ENCODE measurements at regions not wholly inside any gene's neighbourhood (a gene's known extent, or its start where the extent isn't known, plus 50 kb on each side); places are given as distances from the start of the nearest gene placed in this dataset.

GRCh38 chr13:75934889-75935288 lies 298.8 kb downstream of the LMO7 start:
- CTCF ChIA-PET, result no interaction called here
- H3K27ac ChIP-seq, result no peak overlapping the region
- H4K20me1 ChIP-seq (ENCODE audit: insufficient read depth), result no peaks in the 10 kb centered on the region
- no TSS peak for BruUV-seq (replicated peaks)
- TF ChIP-seq CTCF (conservative IDR thresholded peaks at IDR 0.05), result no peak
- no peaks in the 10 kb centered on the region for H3K27me3 ChIP-seq (ENCODE audit: insufficient read depth, low read depth)
- no peaks in the 10 kb centered on the region for H3K9me2 ChIP-seq (ENCODE audit: insufficient read depth)
- H3F3A ChIP-seq (ENCODE audit: insufficient read depth, low read depth), result no peaks in the 10 kb centered on the region
- H3K4me2 ChIP-seq, result no peak overlapping the region
- no peaks in the 10 kb centered on the region for H3K36me3 ChIP-seq (ENCODE audit: low read depth)
- no peak overlapping the region for H3K4me3 ChIP-seq
- DNase-seq, result no peak
- intact Hi-C loops (cut with micrococcal nuclease; ENCODE audit: unreplicated experiment), result no loop called here
- H3K9me3 ChIP-seq (ENCODE audit: insufficient read depth, low read depth), result no peaks in the 10 kb centered on the region
- H3K4me1 ChIP-seq (replicated peaks; ENCODE audit: insufficient read depth), result 0 out of 2 replicates have a peak, but pooled peaks cover 13% of the 10 kb centered on the region
- H2AFZ ChIP-seq, result no peak overlapping the region
- POLR2A ChIA-PET (ENCODE audit: unreplicated experiment), result no interaction called here
- H3K79me2 ChIP-seq (ENCODE audit: low read depth), result no peaks in the 10 kb centered on the region

- Histone ChIP-seq H3K36me3 (ENCODE audit: low read depth) (no peaks in the 10 kb centered on the region), H3K4me3 (no peak overlapping the region), H3K4me1 (replicated peaks; ENCODE audit: insufficient read depth) (0 out of 2 replicates have a peak, but pooled peaks cover 9% of the 10 kb centered on the region), H3K27me3 (ENCODE audit: insufficient read depth, low read depth) (no peaks in the 10 kb centered on the region), H3K9me3 (ENCODE audit: insufficient read depth, low read depth) (no peaks in the 10 kb centered on the region; the same call in 1 of the 2 replicates), H3K9me2 (ENCODE audit: insufficient read depth) (no peaks in the 10 kb centered on the region; the same call in 1 of the 2 replicates), H3K27ac (no peak overlapping the region), H2AFZ (0 out of 2 replicates have a peak overlapping the region, but pooled peaks have one; percentile 30), H3K4me2 (no peak overlapping the region), H3K79me2 (ENCODE audit: low read depth) (no peaks in the 10 kb centered on the region), H3F3A (ENCODE audit: insufficient read depth, low read depth) (no peaks in the 10 kb centered on the region), H4K20me1 (ENCODE audit: insufficient read depth) (no peaks in the 10 kb centered on the region)
- intact Hi-C loops (cut with micrococcal nuclease; ENCODE audit: unreplicated experiment), result no loop called here
- TF ChIP-seq EZH2 (IDR thresholded peaks at IDR 0.05; ENCODE audit: low read depth) (no peak), CTCF (conservative IDR thresholded peaks at IDR 0.05) (no peak)
- no peak for DNase-seq
- no TSS peak for BruUV-seq (replicated peaks)
- CTCF ChIA-PET, result no interaction called here
- POLR2A ChIA-PET (ENCODE audit: unreplicated experiment), result no interaction called here
Observed at GRCh38 chr13:75932636-75933035, 296.5 kb downstream of the LMO7 start.

GRCh38 chr13:75931116-75931515 lies 295.0 kb downstream of the LMO7 start:
- TF ChIP-seq EZH2 (IDR thresholded peaks at IDR 0.05; ENCODE audit: low read depth), result no peak
- no peak for TF ChIP-seq CTCF (conservative IDR thresholded peaks at IDR 0.05)
- no peaks in the 10 kb centered on the region for H3K27me3 ChIP-seq (ENCODE audit: insufficient read depth, low read depth)
- H3K9me2 ChIP-seq (ENCODE audit: insufficient read depth), result no peaks in the 10 kb centered on the region; the same call in 1 of the 2 replicates
- no peak for DNase-seq
- no peak overlapping the region for H3K27ac ChIP-seq
- CTCF ChIA-PET, result no interaction called here
- POLR2A ChIA-PET (ENCODE audit: unreplicated experiment), result no interaction called here
- no peak overlapping the region for H3K4me3 ChIP-seq
- no peak overlapping the region for H3K4me2 ChIP-seq
- H3F3A ChIP-seq (ENCODE audit: insufficient read depth, low read depth), result no peaks in the 10 kb centered on the region
- no TSS peak for BruUV-seq (replicated peaks)
- H3K4me1 ChIP-seq (replicated peaks; ENCODE audit: insufficient read depth), result 0 out of 2 replicates have a peak, but pooled peaks cover 9% of the 10 kb centered on the region
- no peaks in the 10 kb centered on the region; the same call in 1 of the 2 replicates for H3K9me3 ChIP-seq (ENCODE audit: insufficient read depth, low read depth)
- H3K36me3 ChIP-seq (ENCODE audit: low read depth), result no peaks in the 10 kb centered on the region
- no peaks in the 10 kb centered on the region for H4K20me1 ChIP-seq (ENCODE audit: insufficient read depth)
- intact Hi-C loops (cut with micrococcal nuclease; ENCODE audit: unreplicated experiment), result no loop called here
- no peaks in the 10 kb centered on the region for H3K79me2 ChIP-seq (ENCODE audit: low read depth)
- H2AFZ ChIP-seq, result no peak overlapping the region
